HG02759 (cell line): ENCODE measurements at regions not wholly inside any gene's neighbourhood (a gene's known extent, or its start where the extent isn't known, plus 50 kb on each side); places are given as distances from the start of the nearest gene placed in this dataset.
"Not testable (repeated sequence)": the region's sequence is repeated elsewhere in the genome, so short reads cannot be mapped to it uniquely, and the experiment has no call there.

Experiments
- ATAC-seq: cut with Tn5 transposase; IDR thresholded peaks from one replicate; pipeline ENCODE4 v1.9.1; 2021; ENCODE audit warnings: mild to moderate bottlenecking, moderate library complexity; ENCODE audit not compliant: unreplicated experiment

DNA sequence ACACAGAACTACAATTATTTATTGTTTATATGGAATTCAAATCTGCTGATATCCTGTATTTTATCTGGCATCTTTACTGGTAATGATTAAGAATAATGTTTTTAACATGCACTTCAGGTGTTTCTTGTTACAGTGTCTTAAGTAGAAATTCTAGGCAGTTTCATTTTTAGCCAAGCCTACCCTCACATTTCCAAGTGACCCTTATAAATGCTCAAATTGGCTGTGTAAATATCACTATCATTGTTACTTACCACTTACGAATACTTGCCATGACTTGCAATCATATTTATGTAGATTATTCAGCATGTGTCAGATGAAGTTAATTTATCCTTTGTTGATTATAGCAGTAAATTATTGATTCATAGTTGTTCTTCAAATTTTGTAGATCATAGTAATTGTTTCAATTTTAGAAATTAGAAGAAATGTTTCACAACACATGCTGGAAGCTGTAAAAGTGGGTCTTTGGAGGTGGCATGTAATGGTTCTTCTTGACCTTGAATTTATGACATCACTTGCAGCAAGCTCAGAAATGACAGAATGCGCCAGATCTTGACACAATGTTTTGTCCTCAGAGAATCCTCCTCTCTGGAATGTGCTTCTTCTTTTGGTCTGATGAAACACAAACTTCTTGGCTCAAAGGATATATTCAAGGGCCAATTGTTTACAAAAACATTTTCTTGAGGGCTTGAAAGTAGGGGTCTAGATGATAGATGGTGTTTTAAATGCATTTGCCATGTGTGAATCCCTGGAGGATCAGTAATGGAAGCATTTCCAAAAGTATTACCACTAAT is 471.8 kb downstream of the COL12A1 start:
- no peak for ATAC-seq

DNA sequence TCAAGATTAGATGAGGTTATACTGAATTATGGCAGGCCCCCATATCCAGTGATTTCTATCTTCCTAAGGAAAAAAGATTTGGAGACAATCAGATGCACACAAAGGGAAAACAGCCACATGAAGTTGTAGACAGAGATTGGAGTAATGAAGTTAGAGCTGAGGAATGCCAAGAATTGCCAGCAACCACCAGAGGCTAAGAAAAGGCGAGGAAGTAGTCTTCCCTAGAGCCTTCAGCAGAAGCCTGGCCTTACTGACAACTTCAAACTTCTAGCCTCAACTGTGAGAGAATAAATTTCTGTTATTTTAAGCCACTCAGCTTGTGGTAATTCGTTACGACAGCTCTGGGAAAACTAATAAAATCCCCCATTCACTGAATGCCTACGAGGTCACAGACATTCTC is 473.9 kb downstream of the COL12A1 start:
- no peak for ATAC-seq

DNA sequence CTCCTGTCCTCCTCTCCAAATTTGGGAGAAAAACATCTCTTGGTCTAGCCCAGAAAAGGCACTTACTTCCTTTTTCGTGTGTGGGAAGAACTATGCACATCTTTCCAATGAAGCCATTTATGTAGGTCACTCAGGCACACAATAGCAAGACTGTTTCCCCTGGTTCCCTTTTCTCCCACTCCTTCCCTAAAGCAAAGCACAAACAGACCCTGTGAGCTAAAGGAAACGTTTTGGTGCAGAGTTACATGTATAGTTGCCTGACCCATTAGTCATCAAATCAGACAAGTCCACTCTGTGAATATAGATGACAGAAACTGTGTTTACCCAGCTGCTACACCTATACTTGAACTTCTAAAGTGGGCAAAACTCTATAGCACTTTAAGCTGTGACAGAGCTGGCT is 474.6 kb downstream of the COL12A1 start:
- no peak for ATAC-seq

DNA sequence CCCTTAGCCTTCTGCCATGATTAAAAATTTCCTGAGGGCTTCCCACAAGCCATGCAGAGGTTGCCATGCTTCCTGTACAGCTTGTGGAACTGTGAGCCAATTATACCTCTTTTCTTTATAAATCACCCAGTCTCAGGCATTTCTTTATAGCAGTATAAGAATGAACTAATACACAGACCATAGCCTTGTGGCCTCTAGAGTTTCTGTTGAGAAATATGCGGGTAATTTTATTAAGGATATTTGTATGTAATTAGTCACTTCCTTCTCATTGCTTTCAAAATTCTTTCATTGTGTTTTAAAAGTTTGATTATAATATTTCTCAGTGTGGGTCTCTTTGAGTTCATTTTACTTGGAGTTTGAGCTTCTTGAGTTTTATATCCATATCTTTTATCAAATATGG is 484.9 kb downstream of the COL12A1 start:
- ATAC-seq = no peak

DNA sequence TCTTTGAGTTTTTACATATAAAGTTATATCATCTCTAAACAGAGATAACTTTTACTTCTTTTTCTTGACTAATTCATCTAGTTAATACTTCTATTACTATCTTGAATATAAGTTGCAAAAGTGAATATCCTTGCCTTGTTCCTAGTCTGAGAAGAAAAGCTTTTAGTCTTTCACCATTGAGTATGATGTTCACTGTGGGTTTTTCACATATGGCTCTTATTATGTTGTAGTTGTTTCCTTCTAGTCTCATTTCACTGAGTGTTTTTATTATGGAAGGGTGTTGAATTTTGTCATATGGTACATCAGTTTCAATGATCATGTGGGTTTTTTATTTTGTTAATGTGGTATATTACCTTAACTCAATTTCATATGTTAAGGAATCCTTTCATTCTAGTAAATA is 488.3 kb downstream of the COL12A1 start:
- ATAC-seq = no peak

DNA sequence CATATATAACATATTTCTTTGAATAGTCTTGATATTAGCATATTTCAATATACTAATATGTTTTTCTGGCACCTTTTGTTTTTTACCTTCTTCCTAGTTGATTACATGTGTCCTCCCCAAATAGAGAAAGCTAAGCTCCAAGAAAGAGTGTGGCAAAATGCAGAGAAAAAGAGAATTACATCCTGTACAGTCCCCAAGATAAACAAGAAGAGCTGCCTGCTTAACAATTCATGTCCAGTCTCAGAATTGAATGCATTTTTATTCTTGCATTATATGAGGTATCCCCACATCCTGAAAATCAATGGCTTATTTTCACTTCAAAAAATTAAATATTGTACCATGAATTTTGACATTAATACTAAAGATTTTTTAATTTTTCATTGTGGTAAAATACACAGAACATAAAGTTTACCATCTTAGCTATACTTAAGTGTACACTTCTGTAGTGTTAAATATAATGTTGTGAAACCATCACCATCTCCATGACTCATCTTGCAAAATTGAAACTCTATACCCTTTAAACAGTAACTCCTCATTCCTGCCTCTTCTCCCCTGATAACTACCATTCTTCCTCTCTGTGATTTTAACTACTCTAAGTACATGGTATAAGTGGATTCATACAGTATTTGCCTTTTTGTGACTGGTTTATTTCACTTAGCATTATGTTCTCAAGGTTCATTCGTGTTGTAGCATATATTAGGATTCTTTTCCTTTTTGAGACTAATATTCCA is 490.3 kb downstream of the COL12A1 start:
- ATAC-seq = no peak

DNA sequence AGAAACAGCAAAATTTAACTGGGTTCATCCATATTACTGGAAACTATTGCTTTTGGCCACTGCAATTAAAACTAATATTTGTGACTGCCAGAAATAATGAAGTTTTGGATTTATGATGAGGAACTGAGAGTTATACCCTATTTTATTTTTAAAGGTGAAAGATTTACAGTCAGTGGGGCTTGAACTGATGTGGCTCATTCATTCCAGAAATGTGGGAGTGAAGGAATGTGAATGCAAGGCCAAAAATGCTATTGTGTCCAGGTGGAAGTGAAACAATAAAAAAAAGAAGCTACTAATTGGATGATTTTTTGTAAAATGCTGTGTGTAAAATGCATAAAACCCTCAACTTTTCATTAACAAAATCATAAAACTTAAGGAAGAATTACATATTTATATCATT is 491.9 kb downstream of the COL12A1 start:
- no peak for ATAC-seq

DNA sequence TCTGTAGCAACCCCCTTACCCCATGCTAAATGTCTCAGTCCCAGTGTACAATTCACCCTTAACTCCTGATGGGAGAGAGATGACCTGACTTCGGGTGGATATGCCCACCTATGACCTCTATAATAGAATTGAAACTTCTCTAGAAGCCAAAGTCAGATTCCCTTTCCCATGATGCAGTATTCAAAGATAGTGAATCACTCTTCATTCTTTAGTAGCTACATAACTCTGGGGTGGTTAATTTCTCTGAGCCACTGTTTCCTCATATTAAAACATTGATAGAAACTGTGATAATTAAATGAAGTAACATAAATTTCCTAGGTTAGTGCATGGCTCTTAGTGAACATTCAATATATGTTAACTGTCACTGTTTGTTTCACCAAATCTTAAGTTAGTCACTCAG is 500.4 kb downstream of the COL12A1 start:
- ATAC-seq = no peak

DNA sequence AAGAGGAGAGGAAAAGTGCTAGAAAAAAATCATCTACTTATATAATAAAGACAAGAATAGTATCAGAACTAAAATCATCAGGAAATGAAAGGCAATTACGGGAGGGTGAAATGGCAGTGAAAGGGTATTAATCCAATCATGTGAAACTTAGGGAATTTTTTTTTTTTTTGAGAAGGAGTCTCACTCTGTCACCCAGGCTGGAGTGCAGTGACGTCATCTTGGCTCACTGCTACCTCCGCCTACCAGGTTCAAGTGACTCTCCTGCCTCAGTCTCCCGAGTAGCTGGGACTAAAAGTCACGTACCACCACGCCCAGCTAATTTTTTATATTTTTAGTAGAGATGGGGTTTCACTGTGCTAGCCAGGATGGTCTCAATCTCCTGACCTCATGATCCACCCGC is 501.3 kb downstream of the COL12A1 start:
- ATAC-seq = not testable (repeated sequence)

DNA sequence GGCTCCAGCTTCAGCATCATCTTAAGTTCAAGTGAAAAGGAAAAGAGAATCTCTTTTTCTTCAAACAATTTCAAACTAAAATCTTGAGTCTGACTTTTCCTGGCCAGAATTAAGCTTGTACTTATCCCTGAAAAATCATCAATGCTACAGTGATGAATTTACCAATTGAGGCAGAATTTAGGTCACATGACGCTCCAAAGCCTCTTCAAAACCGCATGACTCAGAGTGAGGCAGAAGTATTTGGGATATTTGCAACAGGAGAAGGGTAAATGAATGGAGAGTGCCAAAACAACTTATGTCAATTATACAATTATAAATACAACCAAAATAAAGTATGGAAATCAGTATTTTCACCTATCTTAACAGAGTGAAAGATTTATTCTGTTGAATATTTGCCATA is 515.5 kb downstream of the COL12A1 start:
- no peak for ATAC-seq

DNA sequence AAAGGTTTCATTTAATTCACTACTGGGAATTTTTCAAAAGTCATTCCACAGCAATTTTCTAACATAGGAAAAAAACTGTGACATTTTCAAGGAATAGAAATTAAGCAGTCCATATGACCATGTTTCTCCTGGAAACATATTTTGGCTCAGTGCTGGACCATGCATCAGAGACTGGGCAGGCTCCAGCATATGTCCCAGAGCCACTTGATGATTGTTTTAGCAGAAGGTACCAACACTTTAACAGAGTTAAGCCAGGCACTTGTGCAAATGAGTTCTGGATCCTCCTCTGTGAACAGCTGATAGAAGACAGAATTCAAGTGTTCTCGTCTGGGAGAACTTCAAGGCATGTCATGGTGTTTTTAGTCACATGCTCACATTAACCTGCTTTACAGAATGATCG is 516.3 kb downstream of the COL12A1 start:
- no peak for ATAC-seq

DNA sequence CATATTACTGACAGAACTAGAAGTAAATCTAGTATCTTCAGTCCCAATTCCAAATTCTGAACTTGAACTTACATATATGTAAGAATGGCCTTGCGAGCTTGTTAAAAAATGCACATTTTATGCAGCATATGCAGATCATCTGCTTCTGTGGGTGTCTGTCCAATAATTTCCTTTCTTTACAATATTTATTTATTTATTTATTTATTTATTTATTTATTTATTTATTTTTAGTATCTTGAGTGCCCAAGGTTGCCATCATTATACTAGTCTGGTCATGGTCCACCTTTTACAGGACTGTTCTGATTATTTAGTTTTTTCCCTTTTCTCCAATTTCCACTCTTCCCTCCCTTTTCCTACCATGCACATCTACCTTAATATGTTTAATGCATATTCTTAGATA is 528.4 kb downstream of the COL12A1 start:
- no peak for ATAC-seq

DNA sequence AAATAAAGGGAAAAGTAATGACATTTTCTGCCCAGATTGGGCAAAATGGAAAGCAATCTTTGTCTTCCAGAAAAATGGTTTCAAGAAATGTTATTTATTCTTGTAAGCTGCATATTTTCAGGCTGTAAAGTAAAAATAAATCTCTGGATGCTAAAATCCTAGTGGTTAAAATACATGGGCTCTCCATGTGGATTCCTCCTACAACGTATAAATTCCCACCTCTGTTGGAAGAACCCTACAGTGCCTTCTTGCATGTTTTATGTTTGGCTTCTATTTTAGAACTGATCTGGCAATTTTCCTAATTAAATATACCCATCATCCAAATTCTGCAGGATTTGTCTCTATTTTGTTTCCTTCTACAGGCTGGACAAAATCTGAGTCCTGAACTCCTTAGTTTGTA is 528.9 kb downstream of the COL12A1 start:
- ATAC-seq = no peak

DNA sequence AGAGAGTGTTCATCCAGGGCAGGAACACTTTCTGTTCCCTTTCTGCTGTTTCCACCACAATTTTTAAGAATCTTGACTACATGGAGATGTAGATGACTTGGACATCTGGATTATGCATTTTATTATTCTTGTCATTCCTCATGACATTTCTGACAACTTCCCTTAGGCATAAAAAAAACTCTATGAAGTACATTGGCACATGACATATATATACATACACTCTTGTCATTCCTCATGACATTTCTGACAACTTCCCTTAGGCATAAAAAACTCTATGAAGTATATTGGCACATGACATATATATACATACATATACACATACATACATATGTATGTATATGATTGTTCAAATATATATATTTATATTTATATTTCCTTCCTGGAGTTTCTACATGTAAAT is 531.5 kb downstream of the COL12A1 start:
- ATAC-seq = no peak

DNA sequence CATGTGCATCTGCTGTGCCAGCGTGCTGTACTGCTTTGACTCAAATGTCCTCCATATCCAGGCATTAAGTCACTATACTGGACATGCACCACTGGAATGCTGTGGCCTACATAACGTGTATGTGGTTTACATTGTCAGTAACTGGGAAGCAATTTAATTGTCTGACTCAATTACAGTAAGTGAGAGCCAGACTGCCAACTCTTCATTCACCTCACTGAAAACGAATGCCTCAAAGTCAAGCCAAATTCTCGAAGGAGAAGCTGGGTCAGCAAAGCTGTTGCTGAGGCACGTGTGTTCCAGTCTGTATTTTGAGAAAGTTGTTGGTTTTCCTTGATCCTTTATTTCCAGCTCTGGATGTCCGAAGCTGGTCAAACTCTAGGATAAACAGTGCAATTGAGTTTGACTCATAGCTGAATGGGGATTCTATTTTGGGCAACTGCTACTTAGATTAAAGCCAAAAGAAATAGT is 534.3 kb downstream of the COL12A1 start:
- ATAC-seq = no peak

DNA sequence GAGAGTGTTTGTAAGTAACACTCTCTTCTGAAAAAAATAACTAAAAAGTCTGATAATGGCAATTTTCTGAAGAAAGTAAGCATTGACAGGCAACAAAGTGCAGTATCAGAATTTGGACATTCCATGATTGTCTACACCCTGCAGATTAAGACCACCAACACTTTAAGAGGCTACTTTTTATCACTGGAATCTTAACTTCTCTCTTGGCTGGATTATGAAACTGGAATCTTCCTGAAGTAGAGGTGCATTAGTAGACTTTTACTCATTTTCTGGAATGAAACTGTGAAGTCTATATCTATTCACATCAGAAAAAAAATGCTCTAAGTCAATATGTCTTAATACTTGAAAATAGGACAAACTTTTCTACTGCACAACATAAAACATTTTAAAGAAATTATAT is 547.5 kb downstream of the COL12A1 start:
- ATAC-seq = no peak

DNA sequence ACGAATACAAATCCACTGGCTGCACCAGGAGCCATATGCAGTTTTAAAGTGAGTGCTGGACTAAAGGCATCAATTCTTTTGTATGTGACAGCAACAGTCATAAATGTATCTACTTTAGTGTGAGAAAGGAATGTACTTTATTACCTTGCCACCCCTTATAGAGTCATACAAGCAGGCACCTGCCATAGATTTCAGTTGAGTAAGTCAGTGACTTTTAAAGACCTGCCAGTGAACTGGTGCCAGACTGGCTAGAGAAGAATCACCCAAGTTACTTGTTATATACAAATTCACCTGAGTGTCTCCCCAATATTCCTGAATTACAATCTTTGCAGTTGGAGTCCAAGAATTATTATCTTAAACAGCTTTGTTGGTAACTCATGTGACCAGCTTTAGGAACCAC is 547.9 kb downstream of the COL12A1 start:
- ATAC-seq = no peak

DNA sequence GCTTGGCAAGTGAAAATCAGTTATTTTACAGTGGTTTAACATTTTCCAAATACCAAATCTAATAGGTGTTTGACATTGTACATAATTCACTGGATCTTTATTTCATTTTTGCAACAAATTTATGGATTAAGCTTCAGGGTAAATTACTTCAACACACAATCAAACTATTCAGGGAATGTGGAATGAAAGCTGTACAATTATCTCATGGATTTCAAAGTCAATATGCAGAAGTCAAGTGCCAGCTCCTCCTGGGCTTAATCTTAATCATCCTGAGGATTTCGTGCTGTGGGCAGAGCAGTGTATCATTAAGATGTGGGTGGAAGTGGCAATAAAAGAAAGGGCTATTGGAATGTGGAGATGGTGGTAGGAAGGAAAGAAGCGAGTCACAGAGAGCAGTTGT is 548.8 kb downstream of the COL12A1 start:
- no peak for ATAC-seq

DNA sequence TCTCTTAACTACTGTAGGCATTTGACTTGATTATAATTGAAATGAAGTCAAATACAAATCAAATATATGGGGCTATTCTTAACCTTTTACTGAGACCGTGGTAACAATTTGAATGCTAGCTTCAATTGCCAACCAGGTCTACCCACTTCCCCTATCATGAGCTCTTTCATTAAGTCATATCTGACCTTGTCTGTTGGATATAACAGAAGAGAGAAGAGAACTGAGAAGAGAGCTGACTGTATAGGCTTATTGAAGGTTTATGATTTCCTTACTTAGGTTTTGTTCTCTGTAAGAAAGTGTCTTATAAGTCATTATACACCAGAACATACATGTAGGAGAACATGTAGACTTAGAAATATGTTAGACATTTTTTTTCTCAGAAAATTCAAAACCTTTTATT is 549.4 kb downstream of the COL12A1 start:
- ATAC-seq = no peak

DNA sequence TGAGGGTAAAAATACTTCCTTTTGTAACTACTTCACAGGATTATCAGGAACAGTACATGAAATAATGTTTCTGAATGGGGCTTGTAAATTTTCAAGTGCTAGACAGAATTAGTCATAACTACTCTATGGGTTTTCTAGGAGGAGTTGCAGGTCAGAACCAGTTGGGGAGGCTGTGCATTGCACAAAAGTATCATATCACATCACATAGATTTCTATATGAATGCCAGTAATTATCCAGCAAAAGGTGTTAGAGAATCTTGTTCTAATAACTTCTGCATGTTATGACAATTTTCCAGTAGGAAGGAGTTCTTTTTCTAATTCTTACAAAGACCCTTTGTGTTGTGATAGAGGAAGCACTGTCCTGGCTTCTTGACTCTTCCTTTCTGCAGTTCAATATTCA is 551.6 kb downstream of the COL12A1 start:
- no peak for ATAC-seq

DNA sequence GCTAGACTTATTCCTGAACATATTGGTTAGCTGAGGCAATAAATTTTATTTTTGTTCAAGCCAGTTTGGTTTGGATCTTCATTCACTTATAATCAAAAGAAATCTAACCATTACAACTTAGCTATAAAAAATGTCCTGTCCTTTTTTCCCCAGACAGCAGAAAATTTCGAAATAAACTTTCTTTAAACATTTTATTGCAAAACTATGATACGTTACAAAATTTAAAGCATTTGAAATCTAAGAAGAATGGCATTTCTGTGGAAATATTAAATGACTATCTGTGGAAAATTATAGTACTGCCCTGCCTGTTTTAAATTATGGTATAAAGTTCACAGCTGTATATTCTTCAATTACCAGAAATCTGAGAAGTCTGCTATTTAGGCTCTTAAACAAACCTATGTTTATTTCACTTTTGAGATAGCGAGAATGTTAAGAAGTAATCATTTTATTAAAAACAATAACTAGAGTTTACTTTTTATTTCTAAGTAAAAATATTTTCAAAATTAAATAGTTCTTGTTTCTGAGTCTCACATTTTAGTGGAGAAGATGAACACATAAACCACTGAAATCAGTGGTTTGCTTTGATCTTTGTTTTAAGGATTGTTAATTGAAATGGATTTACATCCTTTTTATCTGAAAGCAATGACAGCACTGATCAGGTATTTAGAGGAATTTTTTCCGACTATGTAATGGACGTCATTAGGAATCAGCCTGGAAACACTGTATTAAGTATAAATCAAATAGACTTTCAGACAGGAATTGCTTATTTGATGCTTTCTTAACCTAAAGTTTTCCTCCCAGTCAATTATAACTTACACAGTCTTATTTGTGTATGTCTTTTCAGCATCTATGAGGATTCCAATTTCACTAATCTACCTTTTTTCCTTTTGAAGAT is 553.7 kb downstream of the COL12A1 start:
- no peak for ATAC-seq
